Endothelial cell (in vitro differentiated cells): ENCODE measurements at regions not wholly inside any gene's neighbourhood (a gene's known extent, or its start where the extent isn't known, plus 50 kb on each side); places are given as distances from the start of the nearest gene placed in this dataset.

Experiments used
- DNase-seq: peaks from one replicate; pipeline ENCODE4 v3.0.0; 2021; ENCODE audit warnings: low spot score
- H3K27ac Mint-ChIP-seq: one replicate; pipeline ENCODE4 v1.8.0; 2021; ENCODE audit warnings: mixed read lengths, inconsistent platforms; ENCODE audit not compliant: unreplicated experiment
- H3K27me3 Mint-ChIP-seq: one replicate; pipeline ENCODE4 v1.8.0; 2021; ENCODE audit warnings: mild to moderate bottlenecking, moderate library complexity, mixed read lengths, inconsistent platforms; ENCODE audit not compliant: unreplicated experiment
- H3K36me3 Mint-ChIP-seq: one replicate; pipeline ENCODE4 v1.8.0; 2021; ENCODE audit warnings: mild to moderate bottlenecking, low read depth, mixed read lengths, inconsistent platforms; ENCODE audit not compliant: unreplicated experiment
- H3K4me1 Mint-ChIP-seq: one replicate; pipeline ENCODE4 v1.8.0; 2021; ENCODE audit warnings: mild to moderate bottlenecking, mixed read lengths, inconsistent platforms; ENCODE audit not compliant: unreplicated experiment
- H3K4me3 Mint-ChIP-seq: one replicate; pipeline ENCODE4 v1.8.0; 2021; ENCODE audit warnings: mild to moderate bottlenecking, mixed read lengths, inconsistent platforms; ENCODE audit not compliant: unreplicated experiment
- H3K9me3 Mint-ChIP-seq: one replicate; pipeline ENCODE4 v1.8.0; 2021; ENCODE audit warnings: mixed read lengths, inconsistent platforms; ENCODE audit not compliant: unreplicated experiment
- TF ChIP-seq, protein P1 (sequence below): fragments of 200-600 bp; sonication (generic); IDR thresholded peaks from one replicate; pipeline ENCODE4 v1.5.0; 2021; ENCODE audit warnings: antibody characterized with exemption; ENCODE audit not compliant: unreplicated experiment

DNA sequence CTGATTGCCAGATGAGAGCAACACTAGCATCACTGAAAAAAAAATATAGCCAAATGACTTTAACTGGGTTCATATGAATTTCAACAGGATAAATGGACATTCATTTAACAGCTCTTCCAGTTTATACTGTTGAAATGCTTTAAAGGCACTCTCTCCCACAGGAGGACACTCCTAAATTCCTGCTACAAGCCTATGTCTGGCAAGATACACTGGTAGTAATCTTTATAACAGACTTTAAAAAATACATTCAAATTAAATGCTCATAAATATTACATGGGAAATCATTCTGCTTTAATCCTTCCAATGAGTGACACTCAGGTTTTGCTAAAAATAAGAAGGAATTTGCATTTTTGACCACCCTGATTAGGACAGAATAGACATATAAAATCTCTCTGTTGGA lies 526.7 kb upstream of the ADAMTS5 start:
- TF ChIP-seq, protein P1, sequence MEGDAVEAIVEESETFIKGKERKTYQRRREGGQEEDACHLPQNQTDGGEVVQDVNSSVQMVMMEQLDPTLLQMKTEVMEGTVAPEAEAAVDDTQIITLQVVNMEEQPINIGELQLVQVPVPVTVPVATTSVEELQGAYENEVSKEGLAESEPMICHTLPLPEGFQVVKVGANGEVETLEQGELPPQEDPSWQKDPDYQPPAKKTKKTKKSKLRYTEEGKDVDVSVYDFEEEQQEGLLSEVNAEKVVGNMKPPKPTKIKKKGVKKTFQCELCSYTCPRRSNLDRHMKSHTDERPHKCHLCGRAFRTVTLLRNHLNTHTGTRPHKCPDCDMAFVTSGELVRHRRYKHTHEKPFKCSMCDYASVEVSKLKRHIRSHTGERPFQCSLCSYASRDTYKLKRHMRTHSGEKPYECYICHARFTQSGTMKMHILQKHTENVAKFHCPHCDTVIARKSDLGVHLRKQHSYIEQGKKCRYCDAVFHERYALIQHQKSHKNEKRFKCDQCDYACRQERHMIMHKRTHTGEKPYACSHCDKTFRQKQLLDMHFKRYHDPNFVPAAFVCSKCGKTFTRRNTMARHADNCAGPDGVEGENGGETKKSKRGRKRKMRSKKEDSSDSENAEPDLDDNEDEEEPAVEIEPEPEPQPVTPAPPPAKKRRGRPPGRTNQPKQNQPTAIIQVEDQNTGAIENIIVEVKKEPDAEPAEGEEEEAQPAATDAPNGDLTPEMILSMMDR = no peak
- Mint-ChIP-seq H3K4me3 (no peak overlapping the region), H3K27me3 (no peaks in the 10 kb centered on the region), H3K4me1 (no peaks in the 10 kb centered on the region), H3K36me3 (no peaks in the 10 kb centered on the region), H3K27ac (no peak overlapping the region), H3K9me3 (no peaks in the 10 kb centered on the region)
- no peak for DNase-seq

DNA sequence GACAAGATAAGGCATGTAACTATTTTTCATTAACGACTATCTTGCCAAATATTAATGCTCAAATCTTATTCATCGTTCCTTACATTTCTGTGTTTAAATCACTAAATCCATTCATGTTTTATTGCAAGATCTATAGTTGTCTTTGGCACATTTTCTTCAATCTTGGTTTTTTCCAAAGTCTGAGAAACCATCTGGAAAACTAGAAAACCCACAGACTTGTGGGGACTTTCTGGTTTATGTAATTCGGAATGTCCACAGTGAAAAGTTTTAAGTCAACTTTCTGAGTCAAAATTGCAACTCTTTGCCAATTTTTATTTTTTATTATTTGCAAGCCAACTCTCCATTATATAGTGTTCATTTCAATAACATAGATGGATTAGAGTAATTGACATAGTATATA lies 520.8 kb upstream of the ADAMTS5 start:
- Mint-ChIP-seq H3K4me3 (no peak overlapping the region), H3K36me3 (no peaks in the 10 kb centered on the region), H3K27ac (no peak overlapping the region), H3K27me3 (no peaks in the 10 kb centered on the region), H3K9me3 (no peaks in the 10 kb centered on the region), H3K4me1 (no peaks in the 10 kb centered on the region)
- TF ChIP-seq, protein P1 = no peak
- DNase-seq = no peak

DNA sequence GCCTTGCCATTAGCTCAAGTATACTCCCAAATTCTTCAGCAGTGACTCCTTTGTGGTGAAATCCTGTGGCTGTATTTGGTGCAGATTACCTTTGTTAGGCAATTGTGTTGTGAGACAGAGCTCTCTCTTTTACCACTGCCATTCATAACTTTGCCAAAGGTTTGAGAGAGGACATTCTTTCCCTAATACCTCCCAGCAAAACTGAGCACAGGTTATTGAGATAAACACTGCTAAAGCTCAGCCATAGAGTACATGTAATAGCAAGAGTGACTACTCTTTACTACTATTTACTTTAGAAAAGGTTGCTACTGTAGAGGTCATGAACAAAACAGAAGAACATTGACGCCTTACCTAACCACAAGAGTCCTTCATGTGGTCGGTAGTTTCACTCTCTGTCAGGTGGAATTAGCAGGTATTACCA lies 514.0 kb upstream of the ADAMTS5 start:
- TF ChIP-seq, protein P1 = no peak
- no peak overlapping the region for H3K4me3 Mint-ChIP-seq
- no peaks in the 10 kb centered on the region for H3K36me3 Mint-ChIP-seq
- no peak overlapping the region for H3K27ac Mint-ChIP-seq
- no peaks in the 10 kb centered on the region for H3K27me3 Mint-ChIP-seq
- DNase-seq = no peak
- H3K9me3 Mint-ChIP-seq = no peaks in the 10 kb centered on the region
- peaks cover 9% of the 10 kb centered on the region for H3K4me1 Mint-ChIP-seq

DNA sequence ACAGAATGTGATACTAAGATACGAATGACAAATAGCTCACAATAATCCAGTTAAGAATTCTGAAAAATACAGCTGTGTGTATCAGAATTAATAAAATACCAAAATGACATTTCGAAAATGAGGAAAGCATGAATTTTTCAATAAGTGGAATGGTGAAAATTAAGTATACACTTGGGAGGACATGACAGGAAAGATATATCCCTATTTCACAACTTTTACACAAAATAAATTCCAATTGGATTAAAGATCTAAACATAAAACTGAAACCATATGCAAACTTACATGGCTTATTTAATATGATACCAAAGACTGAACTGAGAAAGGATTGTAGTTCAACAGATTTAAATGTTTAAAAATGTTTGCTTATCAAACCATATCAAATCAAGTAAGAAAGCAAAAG lies 510.4 kb upstream of the ADAMTS5 start:
- no peak for DNase-seq
- no peak overlapping the region for H3K27ac Mint-ChIP-seq
- TF ChIP-seq, protein P1 = no peak
- peaks cover 9% of the 10 kb centered on the region for H3K4me1 Mint-ChIP-seq
- H3K36me3 Mint-ChIP-seq = no peaks in the 10 kb centered on the region
- H3K9me3 Mint-ChIP-seq = no peaks in the 10 kb centered on the region
- H3K27me3 Mint-ChIP-seq = no peaks in the 10 kb centered on the region
- no peak overlapping the region for H3K4me3 Mint-ChIP-seq

DNA sequence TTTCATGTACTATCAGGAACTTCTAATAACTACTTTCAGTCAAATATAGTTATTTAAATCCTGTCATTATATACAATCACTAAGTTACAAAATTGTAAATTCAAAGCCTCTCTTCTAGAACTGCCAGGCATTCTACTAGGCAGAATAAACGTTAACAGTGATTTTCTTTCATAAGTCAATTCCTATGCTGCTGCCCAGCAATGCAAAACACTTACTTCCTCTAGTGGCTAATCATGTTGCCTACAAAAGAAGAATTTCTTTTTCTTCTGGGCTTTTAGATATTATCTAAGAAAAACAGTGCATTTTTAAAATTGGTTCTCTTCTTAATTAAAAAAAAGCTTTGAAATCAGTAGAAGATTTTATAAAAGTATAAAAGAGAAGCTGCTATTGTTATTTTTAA lies 509.8 kb upstream of the ADAMTS5 start:
- no peak overlapping the region for H3K4me3 Mint-ChIP-seq
- no peaks in the 10 kb centered on the region for H3K36me3 Mint-ChIP-seq
- no peaks in the 10 kb centered on the region for H3K9me3 Mint-ChIP-seq
- no peak overlapping the region for H3K27ac Mint-ChIP-seq
- H3K27me3 Mint-ChIP-seq = no peaks in the 10 kb centered on the region
- DNase-seq = no peak
- H3K4me1 Mint-ChIP-seq = peaks cover 9% of the 10 kb centered on the region
- TF ChIP-seq, protein P1 = no peak
